NB4 (cell line): ENCODE measurements at regions not wholly inside any gene's neighbourhood (a gene's known extent, or its start where the extent isn't known, plus 50 kb on each side); places are given as distances from the start of the nearest gene placed in this dataset.

Source experiments
- CTCF ChIP-seq: IDR thresholded peaks from one replicate; pipeline ENCODE4 v1.5.1; 2012; ENCODE audit warnings: low read depth, low read length
- MAX ChIP-seq: IDR thresholded peaks from 2 replicates; pipeline ENCODE4 v1.6.1; 2011; ENCODE audit warnings: low read depth, low read length
- MYC ChIP-seq: IDR thresholded peaks from 2 replicates; pipeline ENCODE4 v1.6.1; 2011; ENCODE audit warnings: low read depth, low read length
- POLR2A ChIP-seq: IDR thresholded peaks from 2 replicates; pipeline ENCODE4 v1.6.1; 2011; ENCODE audit warnings: mild to moderate bottlenecking; ENCODE audit not compliant: insufficient read length; ENCODE audit errors: extremely low read depth

- TF ChIP-seq POLR2A, result no peak
- no peak for TF ChIP-seq CTCF
- TF ChIP-seq MYC, result no peak
- no peak for TF ChIP-seq MAX
Observed at GRCh38 chr5:60196385-60197113, 303.0 kb upstream of the PDE4D start.
